ENCODE measurements at regions not wholly inside any gene's neighbourhood (a gene's known extent, or its start where the extent isn't known, plus 50 kb on each side); places are given as distances from the start of the nearest gene placed in this dataset.

GRCh38 chr4:117203231-117203630 lies 117.9 kb upstream of the TRAM1L1 start:
- TF ChIP-seq CTCF (IDR thresholded peaks at IDR 0.05; ENCODE audit: extremely low read depth in 1 of 2, insufficient read depth in 1 of 2, low read depth in 1 of 2, low read length in 2 of 2) (no peak), POLR2A (IDR thresholded peaks at IDR 0.05; ENCODE audit: low read depth, low read length) (no peak)
